ENCODE measurements at regions not wholly inside any gene's neighbourhood (a gene's known extent, or its start where the extent isn't known, plus 50 kb on each side); places are given as distances from the start of the nearest gene placed in this dataset.

- Histone ChIP-seq H3K36me3 (no peaks in the 10 kb centered on the region), H3K4me1 (no peaks in the 10 kb centered on the region), H3K27me3 (no peaks in the 10 kb centered on the region), H3K9me3 (no peaks in the 10 kb centered on the region), H3K27ac (no peak overlapping the region), H3K4me3 (no peak overlapping the region)
- no peak for DNase-seq
- TF ChIP-seq POLR2A (IDR thresholded peaks at IDR 0.05) (no peak), CTCF (IDR thresholded peaks at IDR 0.05) (no peak)
Measured at GRCh38 chr10:130900441-130901160, 410.9 kb downstream of the TCERG1L start.

GRCh38 chr10:130901311-130902165, 410.0 kb downstream of the TCERG1L start:
- H3K36me3 ChIP-seq: no peaks in the 10 kb centered on the region
- DNase-seq: no peak
- no peaks in the 10 kb centered on the region for H3K9me3 ChIP-seq
- H3K4me1 ChIP-seq: no peaks in the 10 kb centered on the region
- TF ChIP-seq POLR2A (IDR thresholded peaks at IDR 0.05) (no peak), CTCF (IDR thresholded peaks at IDR 0.05) (no peak)
- H3K27me3 ChIP-seq: no peaks in the 10 kb centered on the region
- no peak overlapping the region for H3K4me3 ChIP-seq
- H3K27ac ChIP-seq: no peak overlapping the region

- TF ChIP-seq CTCF (IDR thresholded peaks at IDR 0.05) (no peak), POLR2A (IDR thresholded peaks at IDR 0.05) (no peak)
- H3K9me3 ChIP-seq: no peaks in the 10 kb centered on the region
- no peak overlapping the region for H3K27ac ChIP-seq
- no peaks in the 10 kb centered on the region for H3K4me1 ChIP-seq
- no peak overlapping the region for H3K4me3 ChIP-seq
- no peak for DNase-seq
- H3K36me3 ChIP-seq: no peaks in the 10 kb centered on the region
- H3K27me3 ChIP-seq: no peaks in the 10 kb centered on the region
Measured at GRCh38 chr10:130902471-130902870, 409.1 kb downstream of the TCERG1L start.

GRCh38 chr10:130902929-130903328, 408.6 kb downstream of the TCERG1L start:
- H3K9me3 ChIP-seq: no peaks in the 10 kb centered on the region
- H3K4me3 ChIP-seq: no peak overlapping the region
- no peak overlapping the region for H3K27ac ChIP-seq
- TF ChIP-seq CTCF (IDR thresholded peaks at IDR 0.05): no peak
- TF ChIP-seq POLR2A (IDR thresholded peaks at IDR 0.05): no peak
- H3K36me3 ChIP-seq: no peaks in the 10 kb centered on the region
- H3K4me1 ChIP-seq: no peaks in the 10 kb centered on the region
- no peaks in the 10 kb centered on the region for H3K27me3 ChIP-seq
- DNase-seq: no peak

- Histone ChIP-seq H3K27me3 (no peaks in the 10 kb centered on the region), H3K4me1 (no peaks in the 10 kb centered on the region), H3K27ac (no peak overlapping the region), H3K9me3 (no peaks in the 10 kb centered on the region), H3K36me3 (no peaks in the 10 kb centered on the region), H3K4me3 (no peak overlapping the region)
- no peak for DNase-seq
- TF ChIP-seq POLR2A (IDR thresholded peaks at IDR 0.05): no peak
- TF ChIP-seq CTCF (IDR thresholded peaks at IDR 0.05): no peak
Measured at GRCh38 chr10:130904676-130905075, 406.8 kb downstream of the TCERG1L start.

All from Peyer's patch (tissue), 4 donors.